OCI-LY1 (cell line): ENCODE measurements at regions not wholly inside any gene's neighbourhood (a gene's known extent, or its start where the extent isn't known, plus 50 kb on each side); places are given as distances from the start of the nearest gene placed in this dataset.

Experiments used
- EZH2 ChIP-seq: fragments of 200-600 bp; sonication (generic), shearing (Covaris generic); IDR thresholded peaks from 2 replicates; pipeline ENCODE4 v1.8.0; 2017; ENCODE audit warnings: borderline replicate concordance, mixed run types, mild to moderate bottlenecking, antibody characterized with exemption, low read length, moderate library complexity, mixed read lengths
- TF ChIP-seq, protein P1 (sequence below): fragments of 200-600 bp; sonication (generic), shearing (Covaris generic); IDR thresholded peaks from 2 replicates; pipeline ENCODE4 v1.5.1; 2017; ENCODE audit warnings: mild to moderate bottlenecking, antibody characterized with exemption, low read length, moderate library complexity, mixed read lengths

DNA sequence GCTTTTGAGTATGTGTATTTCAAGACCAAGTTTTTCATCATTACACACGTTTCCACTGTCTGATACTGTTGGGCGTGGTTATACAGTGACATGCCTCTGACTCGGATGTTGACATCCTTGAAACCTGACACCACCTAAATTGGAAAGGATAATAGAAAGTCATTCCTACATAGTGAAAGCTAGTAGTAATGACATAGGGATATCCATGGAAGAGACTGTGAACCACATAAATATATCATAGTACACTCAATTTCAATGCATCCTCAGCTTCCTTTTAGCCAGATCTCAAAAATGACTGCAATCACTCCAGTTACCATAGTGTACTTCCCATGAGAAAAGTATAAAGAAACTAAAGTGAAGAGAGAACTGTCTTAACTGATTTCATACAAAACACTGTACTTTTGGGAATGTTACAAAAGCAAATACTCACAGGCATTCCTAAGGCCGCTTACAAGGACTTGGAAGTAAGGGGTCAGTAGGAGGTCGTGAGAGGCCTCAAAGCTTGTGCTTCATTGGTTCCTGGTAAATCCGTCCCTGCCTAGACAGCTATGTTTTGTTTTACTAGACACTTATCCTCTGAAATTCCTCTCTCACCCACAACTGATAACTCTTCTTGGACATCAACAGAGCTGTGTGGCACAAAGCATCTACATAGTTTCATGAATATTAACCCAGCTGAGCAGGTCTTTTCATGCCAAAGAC lies 71.8 kb upstream of the VWDE start:
- TF ChIP-seq, protein P1, sequence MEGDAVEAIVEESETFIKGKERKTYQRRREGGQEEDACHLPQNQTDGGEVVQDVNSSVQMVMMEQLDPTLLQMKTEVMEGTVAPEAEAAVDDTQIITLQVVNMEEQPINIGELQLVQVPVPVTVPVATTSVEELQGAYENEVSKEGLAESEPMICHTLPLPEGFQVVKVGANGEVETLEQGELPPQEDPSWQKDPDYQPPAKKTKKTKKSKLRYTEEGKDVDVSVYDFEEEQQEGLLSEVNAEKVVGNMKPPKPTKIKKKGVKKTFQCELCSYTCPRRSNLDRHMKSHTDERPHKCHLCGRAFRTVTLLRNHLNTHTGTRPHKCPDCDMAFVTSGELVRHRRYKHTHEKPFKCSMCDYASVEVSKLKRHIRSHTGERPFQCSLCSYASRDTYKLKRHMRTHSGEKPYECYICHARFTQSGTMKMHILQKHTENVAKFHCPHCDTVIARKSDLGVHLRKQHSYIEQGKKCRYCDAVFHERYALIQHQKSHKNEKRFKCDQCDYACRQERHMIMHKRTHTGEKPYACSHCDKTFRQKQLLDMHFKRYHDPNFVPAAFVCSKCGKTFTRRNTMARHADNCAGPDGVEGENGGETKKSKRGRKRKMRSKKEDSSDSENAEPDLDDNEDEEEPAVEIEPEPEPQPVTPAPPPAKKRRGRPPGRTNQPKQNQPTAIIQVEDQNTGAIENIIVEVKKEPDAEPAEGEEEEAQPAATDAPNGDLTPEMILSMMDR = no peak
- TF ChIP-seq EZH2 = no peak
